Mesothelial cell of epicardium (in vitro differentiated cells): ENCODE measurements at regions not wholly inside any gene's neighbourhood (a gene's known extent, or its start where the extent isn't known, plus 50 kb on each side); places are given as distances from the start of the nearest gene placed in this dataset.

Experiments
- DNase-seq, 2 experiments: peaks; one replicate each; pipeline ENCODE4 v3.0.0; 2021; ENCODE audit warnings: low spot score in 2 of 2; ENCODE audit not compliant: unreplicated experiment in 2 of 2
- H3K27ac Mint-ChIP-seq: 2 replicates; pipeline ENCODE4 v1.8.0; 2021; ENCODE audit warnings: mixed read lengths
- H3K27me3 Mint-ChIP-seq: 2 replicates; pipeline ENCODE4 v1.8.0; 2021; ENCODE audit warnings: low read depth, mixed read lengths
- H3K36me3 Mint-ChIP-seq: 2 replicates; pipeline ENCODE4 v1.8.0; 2021; ENCODE audit warnings: mixed read lengths
- H3K4me1 Mint-ChIP-seq: 2 replicates; pipeline ENCODE4 v1.8.0; 2021; ENCODE audit warnings: mixed read lengths
- H3K4me3 Mint-ChIP-seq: 2 replicates; pipeline ENCODE4 v1.8.0; 2021; ENCODE audit warnings: mild to moderate bottlenecking, moderate library complexity, mixed read lengths
- H3K9me3 Mint-ChIP-seq: 2 replicates; pipeline ENCODE4 v1.8.0; 2021; ENCODE audit warnings: mixed read lengths
- TF ChIP-seq, protein P1 (sequence below): fragments of 200-600 bp; sonication (generic); IDR thresholded peaks from one replicate; pipeline ENCODE4 v1.5.0; 2021; ENCODE audit warnings: antibody characterized with exemption; ENCODE audit not compliant: unreplicated experiment

- Mint-ChIP-seq H3K27me3 (peaks cover 1% of the 10 kb centered on the region), H3K36me3 (no peaks in the 10 kb centered on the region), H3K4me3 (no peak overlapping the region), H3K27ac (peak overlapping the region; percentile 18), H3K4me1 (peaks cover 47% of the 10 kb centered on the region), H3K9me3 (no peaks in the 10 kb centered on the region)
- TF ChIP-seq, protein P1, sequence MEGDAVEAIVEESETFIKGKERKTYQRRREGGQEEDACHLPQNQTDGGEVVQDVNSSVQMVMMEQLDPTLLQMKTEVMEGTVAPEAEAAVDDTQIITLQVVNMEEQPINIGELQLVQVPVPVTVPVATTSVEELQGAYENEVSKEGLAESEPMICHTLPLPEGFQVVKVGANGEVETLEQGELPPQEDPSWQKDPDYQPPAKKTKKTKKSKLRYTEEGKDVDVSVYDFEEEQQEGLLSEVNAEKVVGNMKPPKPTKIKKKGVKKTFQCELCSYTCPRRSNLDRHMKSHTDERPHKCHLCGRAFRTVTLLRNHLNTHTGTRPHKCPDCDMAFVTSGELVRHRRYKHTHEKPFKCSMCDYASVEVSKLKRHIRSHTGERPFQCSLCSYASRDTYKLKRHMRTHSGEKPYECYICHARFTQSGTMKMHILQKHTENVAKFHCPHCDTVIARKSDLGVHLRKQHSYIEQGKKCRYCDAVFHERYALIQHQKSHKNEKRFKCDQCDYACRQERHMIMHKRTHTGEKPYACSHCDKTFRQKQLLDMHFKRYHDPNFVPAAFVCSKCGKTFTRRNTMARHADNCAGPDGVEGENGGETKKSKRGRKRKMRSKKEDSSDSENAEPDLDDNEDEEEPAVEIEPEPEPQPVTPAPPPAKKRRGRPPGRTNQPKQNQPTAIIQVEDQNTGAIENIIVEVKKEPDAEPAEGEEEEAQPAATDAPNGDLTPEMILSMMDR, result no peak
- DNase-seq, result peak; percentile 25 to 51
Measured at GRCh38 chr5:143886651-143887638, 75.0 kb downstream of the HMHB1 start.

DNA sequence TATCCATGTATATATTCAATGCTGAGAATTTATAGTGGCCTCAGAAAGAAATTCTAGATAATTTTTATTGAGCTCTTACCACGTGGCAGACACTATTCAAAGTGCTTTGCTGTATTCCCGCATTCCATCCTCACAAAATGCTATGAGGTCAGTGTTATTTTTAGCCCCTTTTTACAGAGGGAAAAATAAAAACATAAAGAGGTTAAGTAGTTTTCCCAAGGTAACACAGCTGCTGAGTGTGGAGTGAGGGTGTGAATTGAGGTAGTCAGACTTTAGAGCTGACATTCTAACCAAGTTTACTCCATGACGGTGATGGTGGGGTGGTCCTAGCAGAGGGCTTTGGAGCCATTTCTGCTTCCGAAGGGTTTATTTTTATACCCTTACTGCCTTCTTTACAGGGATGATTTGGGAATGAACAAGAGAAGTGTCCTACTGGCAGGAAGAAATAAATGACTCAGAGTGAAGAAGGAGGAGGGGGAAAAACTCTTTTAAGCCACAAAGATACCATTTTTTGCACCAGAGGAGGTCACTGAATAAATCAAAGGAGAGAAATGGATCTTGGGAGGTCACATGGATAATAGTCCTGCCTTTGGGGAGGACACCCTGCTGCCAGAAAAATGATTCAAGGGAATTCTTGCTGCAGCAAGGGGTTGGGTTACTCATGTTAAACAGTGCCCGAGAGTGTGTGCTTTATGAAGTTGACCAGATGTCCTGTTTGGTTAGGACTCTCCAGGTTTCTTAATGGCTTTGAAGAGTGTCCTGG is 76.1 kb downstream of the HMHB1 start:
- Mint-ChIP-seq H3K36me3 (no peaks in the 10 kb centered on the region), H3K9me3 (no peaks in the 10 kb centered on the region), H3K4me1 (peaks cover 50% of the 10 kb centered on the region), H3K4me3 (no peak overlapping the region), H3K27ac (peak overlapping the region; percentile 68), H3K27me3 (peaks cover 1% of the 10 kb centered on the region)
- TF ChIP-seq, protein P1, result no peak
- no peak for DNase-seq

DNA sequence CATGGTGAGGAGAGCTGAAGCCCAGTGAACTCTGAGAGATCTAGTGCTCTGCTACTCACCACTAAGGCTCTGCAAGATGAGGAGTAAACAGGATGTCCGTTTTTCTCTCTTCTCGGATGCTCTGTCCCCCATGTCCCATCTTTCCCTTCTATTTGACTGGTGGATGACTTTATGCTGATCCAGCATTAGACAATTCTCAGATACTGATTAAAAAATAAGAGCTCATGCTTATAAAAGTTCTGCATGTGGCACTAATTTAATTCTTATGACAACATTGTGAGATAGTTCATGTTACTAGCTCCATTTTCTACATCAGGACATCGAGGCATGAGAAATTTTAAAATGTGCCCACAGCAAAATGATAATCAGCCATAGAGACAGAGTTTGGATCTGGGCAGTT is 77.0 kb downstream of the HMHB1 start:
- Mint-ChIP-seq H3K27ac (peak overlapping the region; percentile 71), H3K36me3 (no peaks in the 10 kb centered on the region), H3K27me3 (no peaks in the 10 kb centered on the region), H3K9me3 (no peaks in the 10 kb centered on the region), H3K4me1 (peaks cover 50% of the 10 kb centered on the region), H3K4me3 (no peak overlapping the region)
- DNase-seq, result no peak
- TF ChIP-seq, protein P1, result no peak

DNA sequence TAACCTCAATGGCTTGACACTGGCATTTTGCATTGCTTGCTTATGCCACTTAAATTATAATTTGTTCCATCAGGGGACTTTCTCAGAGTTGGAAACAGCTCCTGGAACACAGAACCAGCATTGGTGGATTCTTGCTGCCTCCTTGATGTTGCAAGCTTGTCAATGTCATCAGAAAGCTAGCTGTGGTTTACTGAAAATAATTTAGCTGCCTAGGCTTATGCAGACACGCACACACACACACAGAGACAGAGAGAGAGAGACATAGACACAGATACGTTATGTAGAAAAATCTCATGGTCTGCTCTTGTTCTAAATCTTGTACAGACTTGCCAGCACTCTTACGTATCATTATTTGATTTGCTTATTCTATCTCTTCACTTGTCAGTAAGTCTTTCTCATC is 78.0 kb downstream of the HMHB1 start:
- DNase-seq, result no peak
- no peaks in the 10 kb centered on the region for H3K9me3 Mint-ChIP-seq
- TF ChIP-seq, protein P1, result no peak
- peaks cover 50% of the 10 kb centered on the region for H3K4me1 Mint-ChIP-seq
- peak overlapping the region; percentile 54 for H3K27ac Mint-ChIP-seq
- no peaks in the 10 kb centered on the region for H3K36me3 Mint-ChIP-seq
- no peak overlapping the region for H3K4me3 Mint-ChIP-seq
- H3K27me3 Mint-ChIP-seq, result no peaks in the 10 kb centered on the region

- Mint-ChIP-seq H3K4me1 (peaks cover 50% of the 10 kb centered on the region), H3K36me3 (no peaks in the 10 kb centered on the region), H3K27ac (peak overlapping the region; percentile 54), H3K4me3 (no peak overlapping the region), H3K9me3 (no peaks in the 10 kb centered on the region), H3K27me3 (no peaks in the 10 kb centered on the region)
- DNase-seq, result no peak
- TF ChIP-seq, protein P1, result no peak
Measured at GRCh38 chr5:143890487-143890886, 78.5 kb downstream of the HMHB1 start.
